ENCODE measurements at regions not wholly inside any gene's neighbourhood (a gene's known extent, or its start where the extent isn't known, plus 50 kb on each side); places are given as distances from the start of the nearest gene placed in this dataset.

DNA sequence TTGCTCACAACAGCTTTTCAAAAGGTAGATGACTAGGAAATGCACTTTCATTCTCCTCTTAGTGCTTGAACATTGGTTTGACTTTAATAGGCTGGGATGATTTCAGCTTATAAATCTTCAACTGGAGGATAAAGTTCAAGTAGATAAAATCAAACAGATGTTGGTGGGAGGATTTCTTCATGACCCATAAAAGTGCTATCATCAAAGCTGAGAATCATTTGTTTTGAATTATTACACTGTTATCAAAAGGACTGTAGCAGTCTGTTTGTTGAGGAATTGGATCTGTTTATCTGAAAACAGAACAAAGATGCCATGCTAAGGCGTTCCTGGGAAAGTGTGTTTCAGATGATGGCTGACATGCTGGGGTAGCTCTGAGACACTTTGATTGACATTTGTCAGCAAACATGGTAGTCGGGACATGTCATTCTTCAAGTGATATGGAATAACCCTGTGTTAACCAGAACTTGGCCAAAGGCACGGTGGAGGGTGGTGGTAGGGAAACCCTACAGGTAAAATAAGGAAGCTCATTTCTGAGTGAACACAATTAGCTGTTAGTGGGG, 304.0 kb upstream of the PITX2 start (continued):
- TF ChIP-seq, protein P1, sequence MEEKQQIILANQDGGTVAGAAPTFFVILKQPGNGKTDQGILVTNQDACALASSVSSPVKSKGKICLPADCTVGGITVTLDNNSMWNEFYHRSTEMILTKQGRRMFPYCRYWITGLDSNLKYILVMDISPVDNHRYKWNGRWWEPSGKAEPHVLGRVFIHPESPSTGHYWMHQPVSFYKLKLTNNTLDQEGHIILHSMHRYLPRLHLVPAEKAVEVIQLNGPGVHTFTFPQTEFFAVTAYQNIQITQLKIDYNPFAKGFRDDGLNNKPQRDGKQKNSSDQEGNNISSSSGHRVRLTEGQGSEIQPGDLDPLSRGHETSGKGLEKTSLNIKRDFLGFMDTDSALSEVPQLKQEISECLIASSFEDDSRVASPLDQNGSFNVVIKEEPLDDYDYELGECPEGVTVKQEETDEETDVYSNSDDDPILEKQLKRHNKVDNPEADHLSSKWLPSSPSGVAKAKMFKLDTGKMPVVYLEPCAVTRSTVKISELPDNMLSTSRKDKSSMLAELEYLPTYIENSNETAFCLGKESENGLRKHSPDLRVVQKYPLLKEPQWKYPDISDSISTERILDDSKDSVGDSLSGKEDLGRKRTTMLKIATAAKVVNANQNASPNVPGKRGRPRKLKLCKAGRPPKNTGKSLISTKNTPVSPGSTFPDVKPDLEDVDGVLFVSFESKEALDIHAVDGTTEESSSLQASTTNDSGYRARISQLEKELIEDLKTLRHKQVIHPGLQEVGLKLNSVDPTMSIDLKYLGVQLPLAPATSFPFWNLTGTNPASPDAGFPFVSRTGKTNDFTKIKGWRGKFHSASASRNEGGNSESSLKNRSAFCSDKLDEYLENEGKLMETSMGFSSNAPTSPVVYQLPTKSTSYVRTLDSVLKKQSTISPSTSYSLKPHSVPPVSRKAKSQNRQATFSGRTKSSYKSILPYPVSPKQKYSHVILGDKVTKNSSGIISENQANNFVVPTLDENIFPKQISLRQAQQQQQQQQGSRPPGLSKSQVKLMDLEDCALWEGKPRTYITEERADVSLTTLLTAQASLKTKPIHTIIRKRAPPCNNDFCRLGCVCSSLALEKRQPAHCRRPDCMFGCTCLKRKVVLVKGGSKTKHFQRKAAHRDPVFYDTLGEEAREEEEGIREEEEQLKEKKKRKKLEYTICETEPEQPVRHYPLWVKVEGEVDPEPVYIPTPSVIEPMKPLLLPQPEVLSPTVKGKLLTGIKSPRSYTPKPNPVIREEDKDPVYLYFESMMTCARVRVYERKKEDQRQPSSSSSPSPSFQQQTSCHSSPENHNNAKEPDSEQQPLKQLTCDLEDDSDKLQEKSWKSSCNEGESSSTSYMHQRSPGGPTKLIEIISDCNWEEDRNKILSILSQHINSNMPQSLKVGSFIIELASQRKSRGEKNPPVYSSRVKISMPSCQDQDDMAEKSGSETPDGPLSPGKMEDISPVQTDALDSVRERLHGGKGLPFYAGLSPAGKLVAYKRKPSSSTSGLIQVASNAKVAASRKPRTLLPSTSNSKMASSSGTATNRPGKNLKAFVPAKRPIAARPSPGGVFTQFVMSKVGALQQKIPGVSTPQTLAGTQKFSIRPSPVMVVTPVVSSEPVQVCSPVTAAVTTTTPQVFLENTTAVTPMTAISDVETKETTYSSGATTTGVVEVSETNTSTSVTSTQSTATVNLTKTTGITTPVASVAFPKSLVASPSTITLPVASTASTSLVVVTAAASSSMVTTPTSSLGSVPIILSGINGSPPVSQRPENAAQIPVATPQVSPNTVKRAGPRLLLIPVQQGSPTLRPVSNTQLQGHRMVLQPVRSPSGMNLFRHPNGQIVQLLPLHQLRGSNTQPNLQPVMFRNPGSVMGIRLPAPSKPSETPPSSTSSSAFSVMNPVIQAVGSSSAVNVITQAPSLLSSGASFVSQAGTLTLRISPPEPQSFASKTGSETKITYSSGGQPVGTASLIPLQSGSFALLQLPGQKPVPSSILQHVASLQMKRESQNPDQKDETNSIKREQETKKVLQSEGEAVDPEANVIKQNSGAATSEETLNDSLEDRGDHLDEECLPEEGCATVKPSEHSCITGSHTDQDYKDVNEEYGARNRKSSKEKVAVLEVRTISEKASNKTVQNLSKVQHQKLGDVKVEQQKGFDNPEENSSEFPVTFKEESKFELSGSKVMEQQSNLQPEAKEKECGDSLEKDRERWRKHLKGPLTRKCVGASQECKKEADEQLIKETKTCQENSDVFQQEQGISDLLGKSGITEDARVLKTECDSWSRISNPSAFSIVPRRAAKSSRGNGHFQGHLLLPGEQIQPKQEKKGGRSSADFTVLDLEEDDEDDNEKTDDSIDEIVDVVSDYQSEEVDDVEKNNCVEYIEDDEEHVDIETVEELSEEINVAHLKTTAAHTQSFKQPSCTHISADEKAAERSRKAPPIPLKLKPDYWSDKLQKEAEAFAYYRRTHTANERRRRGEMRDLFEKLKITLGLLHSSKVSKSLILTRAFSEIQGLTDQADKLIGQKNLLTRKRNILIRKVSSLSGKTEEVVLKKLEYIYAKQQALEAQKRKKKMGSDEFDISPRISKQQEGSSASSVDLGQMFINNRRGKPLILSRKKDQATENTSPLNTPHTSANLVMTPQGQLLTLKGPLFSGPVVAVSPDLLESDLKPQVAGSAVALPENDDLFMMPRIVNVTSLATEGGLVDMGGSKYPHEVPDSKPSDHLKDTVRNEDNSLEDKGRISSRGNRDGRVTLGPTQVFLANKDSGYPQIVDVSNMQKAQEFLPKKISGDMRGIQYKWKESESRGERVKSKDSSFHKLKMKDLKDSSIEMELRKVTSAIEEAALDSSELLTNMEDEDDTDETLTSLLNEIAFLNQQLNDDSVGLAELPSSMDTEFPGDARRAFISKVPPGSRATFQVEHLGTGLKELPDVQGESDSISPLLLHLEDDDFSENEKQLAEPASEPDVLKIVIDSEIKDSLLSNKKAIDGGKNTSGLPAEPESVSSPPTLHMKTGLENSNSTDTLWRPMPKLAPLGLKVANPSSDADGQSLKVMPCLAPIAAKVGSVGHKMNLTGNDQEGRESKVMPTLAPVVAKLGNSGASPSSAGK (IDR thresholded peaks at IDR 0.05) = no peak
- TF ChIP-seq TCF7L2 (IDR thresholded peaks at IDR 0.05; ENCODE audit: low read depth, low read length) (no peak), ARID1B (IDR thresholded peaks at IDR 0.05) (no peak), ZNF140 (CRISPR knock-in tag; IDR thresholded peaks at IDR 0.05) (no peak)
- TF ChIP-seq, protein P2, sequence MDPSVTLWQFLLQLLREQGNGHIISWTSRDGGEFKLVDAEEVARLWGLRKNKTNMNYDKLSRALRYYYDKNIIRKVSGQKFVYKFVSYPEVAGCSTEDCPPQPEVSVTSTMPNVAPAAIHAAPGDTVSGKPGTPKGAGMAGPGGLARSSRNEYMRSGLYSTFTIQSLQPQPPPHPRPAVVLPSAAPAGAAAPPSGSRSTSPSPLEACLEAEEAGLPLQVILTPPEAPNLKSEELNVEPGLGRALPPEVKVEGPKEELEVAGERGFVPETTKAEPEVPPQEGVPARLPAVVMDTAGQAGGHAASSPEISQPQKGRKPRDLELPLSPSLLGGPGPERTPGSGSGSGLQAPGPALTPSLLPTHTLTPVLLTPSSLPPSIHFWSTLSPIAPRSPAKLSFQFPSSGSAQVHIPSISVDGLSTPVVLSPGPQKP (CRISPR knock-in tag; IDR thresholded peaks at IDR 0.05) = no peak
